GM12878 (cell line): ENCODE measurements at regions not wholly inside any gene's neighbourhood (a gene's known extent, or its start where the extent isn't known, plus 50 kb on each side); places are given as distances from the start of the nearest gene placed in this dataset.

Experiments used
- ATAC-seq: fragments of 200-7000 bp; cut with Tn5 transposase; 3 replicates; pipeline ENCODE4 v1.9.1; 2020; ENCODE audit warnings: mild to moderate bottlenecking, moderate library complexity
- BruUV-seq: library from RNA; stranded (reverse); fragments of 400-500 nt; replicated peaks from 2 replicates; lab custom pipeline; 2021; lab: Mats Ljungman, UMichigan
- CTCF ChIA-PET: fragments of 300-600 bp; sonication (Branson Sonifier 250); formaldehyde crosslinking; extraction: SDS; loops from one replicate; lab custom pipeline; 2021; ENCODE audit warnings: inconsistent platforms; lab: Yijun Ruan, JAX
- POLR2A ChIA-PET: fragments of 350-600 bp; formaldehyde crosslinking; extraction: SDS; loops from one replicate; lab custom pipeline; 2021; ENCODE audit warnings: inconsistent platforms; lab: Charles Lee
- RAD21 ChIA-PET: fragments of 300-600 bp; sonication (Branson Sonifier 250); formaldehyde crosslinking; loops from one replicate; lab custom pipeline; 2023; ENCODE audit warnings: antibody characterized with exemption; ENCODE audit not compliant: unreplicated experiment; lab: Charles Lee
- SMC1A ChIA-PET: fragments of 300-600 bp; sonication (Branson Sonifier 250); formaldehyde crosslinking; loops from one replicate; lab custom pipeline; 2023; ENCODE audit not compliant: unreplicated experiment, uncharacterized antibody; lab: Charles Lee
- DNase-seq: peaks from one replicate; pipeline ENCODE4 v3.0.0-alpha.2; 2011; ENCODE audit warnings: low read depth, low spot score
- FAIRE-seq: peaks from 3 replicates; lab custom pipeline; 2011; peaks lifted over from hg19 to GRCh38; lab: Jason Lieb, UNC
- H2AFZ ChIP-seq: 2 replicates; pipeline ENCODE4 v1.6.0; 2011; ENCODE audit warnings: low read depth, low read length, control low read depth; ENCODE audit not compliant: control insufficient read depth
- H3K27ac ChIP-seq: 2 replicates; pipeline ENCODE4 v1.5.1; 2011; ENCODE audit warnings: control low read depth; ENCODE audit not compliant: control insufficient read depth, insufficient read depth
- H3K27me3 ChIP-seq, 2 experiments: replicated peaks in 1 of 2; 2 replicates each; pipeline versions ENCODE4 v1.6.0 to v1.6.1; 2011; ENCODE audit warnings: low read length in 1 of 2; ENCODE audit not compliant: control insufficient read depth in 2 of 2, insufficient read depth in 2 of 2
- H3K36me3 ChIP-seq, 2 experiments: 2 replicates each; pipeline ENCODE4 v1.5.1; 2011; ENCODE audit warnings: low read length in 1 of 2; ENCODE audit not compliant: control insufficient read depth in 2 of 2, insufficient read depth in 2 of 2
- H3K4me1 ChIP-seq: 2 replicates; pipeline ENCODE4 v1.6.1; 2011; ENCODE audit warnings: mild to moderate bottlenecking, low read length, moderate library complexity, mixed read lengths; ENCODE audit not compliant: control insufficient read depth, insufficient read depth
- H3K4me2 ChIP-seq: 2 replicates; pipeline ENCODE4 v1.6.0; 2011; ENCODE audit warnings: control low read depth; ENCODE audit not compliant: control insufficient read depth, insufficient read depth
- H3K4me3 ChIP-seq: fragments of 200-600 bp; sonication (generic); 2 replicates; pipeline ENCODE4 v1.5.1; 2016
- H3K79me2 ChIP-seq: 2 replicates; pipeline ENCODE4 v1.6.0; 2011; ENCODE audit warnings: low read length; ENCODE audit not compliant: control insufficient read depth, insufficient read depth
- H3K9ac ChIP-seq: 2 replicates; pipeline ENCODE4 v1.8.0; 2011; ENCODE audit warnings: low read length, control low read depth, mixed read lengths; ENCODE audit not compliant: control insufficient read depth, insufficient read depth
- H3K9me3 ChIP-seq: replicated peaks from 3 replicates; pipeline ENCODE4 v1.5.1; 2011; ENCODE audit warnings: mild to moderate bottlenecking, low read length; ENCODE audit not compliant: control insufficient read depth, insufficient read depth
- H4K20me1 ChIP-seq: 2 replicates; pipeline ENCODE4 v1.6.0; 2011; ENCODE audit not compliant: control insufficient read depth, insufficient read depth
- BACH1 ChIP-seq: fragments of 450-650 bp; IDR thresholded peaks from 2 replicates; pipeline ENCODE4 v1.6.1; 2017; ENCODE audit warnings: mild to moderate bottlenecking, borderline replicate concordance
- CEBPB ChIP-seq, 2 experiments: fragments of 150-350 bp in 1 of 2; IDR thresholded peaks; 2 replicates each; pipeline ENCODE4 v1.6.1; 2012 to 2014; ENCODE audit warnings: low read depth in 2 of 2, low read length in 2 of 2, borderline replicate concordance in 1 of 2, inconsistent platforms in 1 of 2
- NR2F1 ChIP-seq: fragments of 450-650 bp; conservative IDR thresholded peaks from 2 replicates; pipeline ENCODE4 v1.6.1; 2017; ENCODE audit warnings: mild to moderate bottlenecking
- SREBF2 ChIP-seq: IDR thresholded peaks from 2 replicates; pipeline ENCODE4 v1.6.1; 2012; ENCODE audit warnings: mild to moderate bottlenecking, low read length
- TBL1XR1 ChIP-seq: IDR thresholded peaks from 2 replicates; pipeline ENCODE4 v1.6.1; 2012; ENCODE audit warnings: low read depth, low read length, improper control_type of control experiment
- WGBS: methylation state at CpG from one replicate; pipeline ENCODE4 v1.1.6; 2016; ENCODE audit warnings: low lambda C conversion rate; ENCODE audit not compliant: insufficient replicate concordance, insufficient coverage; ENCODE audit errors: missing lambda C conversion rate; 5-methylcytosine and 5-hydroxymethylcytosine counted together
- in situ Hi-C: fragments of 300-500 bp; cut with MboI; formaldehyde crosslinking; loops from 9 replicates; pipeline ENCODE4 v1.14.3; 2018; ENCODE audit warnings: mixed read lengths
- intact Hi-C: fragments of 100-400 bp; cut with micrococcal nuclease; formaldehyde crosslinking; loops from one replicate; pipeline ENCODE4 v1.14.2; 2022; ENCODE audit not compliant: unreplicated experiment
- TF ChIP-seq, protein P1 (sequence below): fragments of 450-650 bp; IDR thresholded peaks from 2 replicates; pipeline ENCODE4 v1.6.1; 2017; ENCODE audit warnings: mild to moderate bottlenecking, low read depth, inconsistent platforms; ENCODE audit not compliant: poor library complexity, severe bottlenecking
- TF ChIP-seq, protein P2 (sequence below): IDR thresholded peaks from 2 replicates; pipeline ENCODE4 v1.6.1; 2011; ENCODE audit warnings: borderline replicate concordance, low read depth, mild to moderate bottlenecking, moderate library complexity, low read length; ENCODE audit not compliant: insufficient read depth, poor library complexity, severe bottlenecking
- TF ChIP-seq, protein P3 (sequence below): fragments of 450-650 bp; IDR thresholded peaks from 2 replicates; pipeline ENCODE4 v1.6.1; 2018; ENCODE audit warnings: borderline replicate concordance, mild to moderate bottlenecking; ENCODE audit not compliant: partially characterized antibody

DNA sequence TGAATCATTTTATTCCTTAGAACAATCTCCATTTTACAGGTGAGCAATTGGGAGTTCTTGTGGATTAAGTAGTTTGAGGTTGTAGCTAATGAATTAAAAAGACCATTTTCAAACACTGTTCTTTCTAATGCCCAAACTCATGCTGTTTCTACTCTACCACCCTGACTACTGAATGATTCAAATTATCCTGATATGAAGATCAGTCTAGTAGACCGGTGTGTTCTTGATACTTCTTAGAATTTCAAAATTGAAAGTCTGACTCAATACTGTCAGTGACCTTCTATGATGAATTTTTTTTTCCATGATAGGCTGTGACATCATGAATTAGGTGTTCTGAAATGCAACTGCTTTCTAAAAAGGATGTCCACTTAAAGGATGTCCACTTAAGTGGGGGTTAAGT lies 515.5 kb downstream of the DMAC1 start:
- Histone ChIP-seq H3K36me3 (no peaks in the 10 kb centered on the region), H2AFZ (no peak overlapping the region), H4K20me1 (no peaks in the 10 kb centered on the region), H3K4me2 (no peak overlapping the region), H3K4me1 (no peaks in the 10 kb centered on the region), H3K9ac (no peak overlapping the region), H3K4me3 (no peak overlapping the region), H3K27me3 (no peaks in the 10 kb centered on the region), H3K79me2 (no peaks in the 10 kb centered on the region), H3K27ac (no peak overlapping the region), H3K9me3 (no peaks in the 10 kb centered on the region; the same call in 2 of the 3 replicates)
- RAD21 ChIA-PET: no interaction called here
- DNase-seq: no peak
- 5% methylated on average over 1 of the region's 1 CpG for WGBS
- intact Hi-C loops: no loop called here
- no TSS peak for BruUV-seq
- POLR2A ChIA-PET: no interaction called here
- in situ Hi-C loops: loop anchor here (25.0 kb wide), 1 partner anchor 503 kb away; the partner anchor contains the start of gene DMAC1
- TF ChIP-seq SREBF2 (no peak), BACH1 (no peak), CEBPB (IDR thresholded peaks at IDR 0.05; ENCODE audit: borderline replicate concordance in 1 of 2, low read depth in 2 of 2, low read length in 2 of 2) (no peak), NR2F1 (no peak), TBL1XR1 (no peak)
- TF ChIP-seq, protein P1, sequence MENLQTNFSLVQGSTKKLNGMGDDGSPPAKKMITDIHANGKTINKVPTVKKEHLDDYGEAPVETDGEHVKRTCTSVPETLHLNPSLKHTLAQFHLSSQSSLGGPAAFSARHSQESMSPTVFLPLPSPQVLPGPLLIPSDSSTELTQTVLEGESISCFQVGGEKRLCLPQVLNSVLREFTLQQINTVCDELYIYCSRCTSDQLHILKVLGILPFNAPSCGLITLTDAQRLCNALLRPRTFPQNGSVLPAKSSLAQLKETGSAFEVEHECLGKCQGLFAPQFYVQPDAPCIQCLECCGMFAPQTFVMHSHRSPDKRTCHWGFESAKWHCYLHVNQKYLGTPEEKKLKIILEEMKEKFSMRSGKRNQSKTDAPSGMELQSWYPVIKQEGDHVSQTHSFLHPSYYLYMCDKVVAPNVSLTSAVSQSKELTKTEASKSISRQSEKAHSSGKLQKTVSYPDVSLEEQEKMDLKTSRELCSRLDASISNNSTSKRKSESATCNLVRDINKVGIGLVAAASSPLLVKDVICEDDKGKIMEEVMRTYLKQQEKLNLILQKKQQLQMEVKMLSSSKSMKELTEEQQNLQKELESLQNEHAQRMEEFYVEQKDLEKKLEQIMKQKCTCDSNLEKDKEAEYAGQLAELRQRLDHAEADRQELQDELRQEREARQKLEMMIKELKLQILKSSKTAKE: no peak
- TF ChIP-seq, protein P2, sequence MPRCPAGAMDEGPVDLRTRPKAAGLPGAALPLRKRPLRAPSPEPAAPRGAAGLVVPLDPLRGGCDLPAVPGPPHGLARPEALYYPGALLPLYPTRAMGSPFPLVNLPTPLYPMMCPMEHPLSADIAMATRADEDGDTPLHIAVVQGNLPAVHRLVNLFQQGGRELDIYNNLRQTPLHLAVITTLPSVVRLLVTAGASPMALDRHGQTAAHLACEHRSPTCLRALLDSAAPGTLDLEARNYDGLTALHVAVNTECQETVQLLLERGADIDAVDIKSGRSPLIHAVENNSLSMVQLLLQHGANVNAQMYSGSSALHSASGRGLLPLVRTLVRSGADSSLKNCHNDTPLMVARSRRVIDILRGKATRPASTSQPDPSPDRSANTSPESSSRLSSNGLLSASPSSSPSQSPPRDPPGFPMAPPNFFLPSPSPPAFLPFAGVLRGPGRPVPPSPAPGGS: no peak
- TF ChIP-seq, protein P3, sequence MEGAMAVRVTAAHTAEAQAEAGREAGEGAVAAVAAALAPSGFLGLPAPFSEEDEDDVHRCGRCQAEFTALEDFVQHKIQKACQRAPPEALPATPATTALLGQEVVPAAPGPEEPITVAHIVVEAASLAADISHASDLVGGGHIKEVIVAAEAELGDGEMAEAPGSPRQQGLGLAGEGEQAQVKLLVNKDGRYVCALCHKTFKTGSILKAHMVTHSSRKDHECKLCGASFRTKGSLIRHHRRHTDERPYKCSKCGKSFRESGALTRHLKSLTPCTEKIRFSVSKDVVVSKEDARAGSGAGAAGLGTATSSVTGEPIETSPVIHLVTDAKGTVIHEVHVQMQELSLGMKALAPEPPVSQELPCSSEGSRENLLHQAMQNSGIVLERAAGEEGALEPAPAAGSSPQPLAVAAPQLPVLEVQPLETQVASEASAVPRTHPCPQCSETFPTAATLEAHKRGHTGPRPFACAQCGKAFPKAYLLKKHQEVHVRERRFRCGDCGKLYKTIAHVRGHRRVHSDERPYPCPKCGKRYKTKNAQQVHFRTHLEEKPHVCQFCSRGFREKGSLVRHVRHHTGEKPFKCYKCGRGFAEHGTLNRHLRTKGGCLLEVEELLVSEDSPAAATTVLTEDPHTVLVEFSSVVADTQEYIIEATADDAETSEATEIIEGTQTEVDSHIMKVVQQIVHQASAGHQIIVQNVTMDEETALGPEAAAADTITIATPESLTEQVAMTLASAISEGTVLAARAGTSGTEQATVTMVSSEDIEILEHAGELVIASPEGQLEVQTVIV: no peak
- no peak for FAIRE-seq
- no peak for ATAC-seq
- SMC1A ChIA-PET: interaction anchor here (1.2 kb wide), 1 partner anchor 9 kb away, joined by 3 read pairs; no protein-coding TSS in a partner anchor
- CTCF ChIA-PET: no interaction called here
